ENCODE measurements at regions not wholly inside any gene's neighbourhood (a gene's known extent, or its start where the extent isn't known, plus 50 kb on each side); places are given as distances from the start of the nearest gene placed in this dataset.
"Not testable (repeated sequence)": the region's sequence is repeated elsewhere in the genome, so short reads cannot be mapped to it uniquely, and the experiment has no call there.

GRCh38 chr1:157367870-157368269 is 184.4 kb downstream of the FCRL5 start:
- no peak for DNase-seq

GRCh38 chr1:157367091-157367739 is 185.1 kb downstream of the FCRL5 start:
- no peak for DNase-seq

GRCh38 chr1:157364612-157365011 is 187.7 kb downstream of the FCRL5 start:
- no peak for DNase-seq

- DNase-seq, result no peak
These were observed 188.6 kb downstream of the FCRL5 start for GRCh38 chr1:157363660-157364140.

- DNase-seq, result peak; percentile 79
These were observed 192.3 kb downstream of the FCRL5 start for GRCh38 chr1:157360023-157360390.

- peak; percentile 91 for DNase-seq
These were observed 192.8 kb downstream of the FCRL5 start for GRCh38 chr1:157359314-157360022.

GRCh38 chr1:157357111-157357510 is 195.2 kb downstream of the FCRL5 start:
- no peak for DNase-seq

GRCh38 chr1:157356601-157357000 is 195.7 kb downstream of the FCRL5 start:
- no peak for DNase-seq

- DNase-seq, result no peak
These were observed 198.8 kb downstream of the FCRL5 start for GRCh38 chr1:157353546-157353945.

- no peak for DNase-seq
These were observed 199.4 kb downstream of the FCRL5 start for GRCh38 chr1:157352817-157353408.

GRCh38 chr1:157352216-157352615 is 200.1 kb downstream of the FCRL5 start:
- no peak for DNase-seq

GRCh38 chr1:157351800-157352199 is 200.5 kb downstream of the FCRL5 start:
- DNase-seq, result not testable (repeated sequence)

- DNase-seq, result no peak
These were observed 203.5 kb downstream of the FCRL5 start for GRCh38 chr1:157348538-157349480.

- DNase-seq, result no peak
These were observed 204.8 kb downstream of the FCRL5 start for GRCh38 chr1:157347506-157347905.

GRCh38 chr1:157337785-157338184 is 199.6 kb upstream of the ETV3 start:
- not testable (repeated sequence) for DNase-seq

GRCh38 chr1:157335056-157335455 is 196.9 kb upstream of the ETV3 start:
- no peak for DNase-seq

GRCh38 chr1:157334041-157334440 is 195.8 kb upstream of the ETV3 start:
- no peak for DNase-seq

- DNase-seq, result not testable (repeated sequence)
These were observed 192.0 kb upstream of the ETV3 start for GRCh38 chr1:157330177-157330576.

GRCh38 chr1:157328120-157328519 is 189.9 kb upstream of the ETV3 start:
- DNase-seq, result not testable (repeated sequence)

GRCh38 chr1:157326173-157326859 is 188.1 kb upstream of the ETV3 start:
- no peak for DNase-seq

- DNase-seq, result no peak
These were observed 187.0 kb upstream of the ETV3 start for GRCh38 chr1:157325220-157325619.

GRCh38 chr1:157321972-157322371 is 183.8 kb upstream of the ETV3 start:
- not testable (repeated sequence) for DNase-seq
